SHP77 treated with DMSO at 0.1 percent for 48 hours (cell line): ENCODE measurements at regions not wholly inside any gene's neighbourhood (a gene's known extent, or its start where the extent isn't known, plus 50 kb on each side); places are given as distances from the start of the nearest gene placed in this dataset.

Source experiments
- DNase-seq: peaks from one replicate; lab custom pipeline; 2025; lab: John Stamatoyannopoulos, UW

DNA sequence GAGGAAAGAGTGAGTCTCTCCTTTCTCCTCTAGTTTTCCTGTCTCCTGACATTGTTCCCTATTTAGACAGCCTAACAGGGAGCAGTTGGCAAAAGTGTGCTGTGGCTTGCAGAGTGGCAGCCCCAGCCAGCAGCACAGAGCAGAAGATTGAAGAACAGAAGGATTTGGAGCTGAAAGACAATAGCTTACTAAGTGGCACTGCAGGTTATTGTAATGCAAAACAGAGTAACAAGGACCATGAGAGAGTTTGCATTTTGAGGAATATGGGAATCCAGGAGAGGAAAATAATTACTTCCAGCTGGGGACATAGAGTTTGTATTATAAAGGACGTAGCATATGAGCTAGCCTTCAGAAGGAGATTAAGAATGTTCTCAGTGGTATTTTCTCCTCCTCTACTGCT, 342.4 kb downstream of the AKAIN1 start:
- no peak for DNase-seq

- no peak for DNase-seq
Measured at GRCh38 chr18:4851301-4851976, 345.6 kb downstream of the AKAIN1 start.

DNA sequence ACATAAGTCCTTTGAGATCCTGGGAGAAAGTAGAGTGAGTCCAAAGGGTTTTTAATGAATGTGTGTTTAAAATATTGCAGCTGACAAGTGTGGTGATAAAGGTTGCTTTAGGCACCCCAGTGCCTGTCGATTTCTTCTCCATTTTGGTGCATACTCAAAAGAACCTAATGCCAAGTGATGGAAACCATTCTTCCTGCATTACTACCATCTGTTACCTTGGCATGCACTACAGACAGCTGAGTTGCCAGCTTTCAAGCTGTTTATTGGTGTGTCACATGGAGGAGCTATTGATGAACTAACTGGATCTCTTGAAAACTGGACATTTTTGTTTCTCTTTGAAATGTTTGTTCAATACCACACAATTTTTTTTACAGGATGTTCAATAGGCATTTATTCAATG, 350.0 kb downstream of the AKAIN1 start:
- no peak for DNase-seq

DNA sequence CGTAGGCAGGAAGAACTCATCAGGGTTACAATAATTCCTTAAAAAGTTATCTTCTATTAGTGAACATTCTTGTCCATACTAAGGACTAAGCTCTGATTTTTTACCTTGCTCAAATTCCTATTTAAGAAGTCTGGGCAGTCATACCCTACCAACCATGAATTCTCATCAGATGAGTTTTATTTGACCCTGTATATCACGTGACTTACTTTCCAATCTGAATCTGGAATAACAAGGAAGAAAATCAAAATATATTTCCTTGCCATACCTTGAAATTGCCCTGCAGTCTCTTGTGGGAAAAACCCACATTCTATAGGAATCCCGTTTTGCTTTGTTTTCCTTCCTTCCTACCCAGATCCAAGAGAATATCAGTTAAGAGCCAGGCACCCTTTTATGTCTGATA, 352.7 kb downstream of the AKAIN1 start:
- no peak for DNase-seq

GRCh38 chr18:4843771-4844170, 353.3 kb downstream of the AKAIN1 start:
- no peak for DNase-seq

- no peak for DNase-seq
Measured at GRCh38 chr18:4842751-4843150, 354.3 kb downstream of the AKAIN1 start.

DNA sequence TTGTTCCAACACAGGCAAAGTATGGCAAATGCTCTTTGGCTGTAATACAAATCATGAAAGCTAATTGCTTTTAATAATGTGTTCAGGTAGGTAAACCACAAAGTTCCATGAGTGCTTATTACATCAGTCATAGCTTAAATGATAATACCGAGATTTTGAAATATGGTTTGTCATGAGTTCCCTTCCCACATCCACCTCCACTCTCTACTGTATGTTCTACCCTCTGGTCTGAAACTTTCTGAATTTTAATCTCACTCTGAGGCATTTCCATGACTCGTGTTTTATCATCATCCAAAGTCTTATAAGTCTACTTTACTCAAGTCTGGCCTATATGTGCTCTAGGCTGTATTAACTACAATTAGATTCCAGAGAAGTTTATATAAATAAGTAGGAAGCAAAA, 354.8 kb downstream of the AKAIN1 start:
- DNase-seq, result no peak

DNA sequence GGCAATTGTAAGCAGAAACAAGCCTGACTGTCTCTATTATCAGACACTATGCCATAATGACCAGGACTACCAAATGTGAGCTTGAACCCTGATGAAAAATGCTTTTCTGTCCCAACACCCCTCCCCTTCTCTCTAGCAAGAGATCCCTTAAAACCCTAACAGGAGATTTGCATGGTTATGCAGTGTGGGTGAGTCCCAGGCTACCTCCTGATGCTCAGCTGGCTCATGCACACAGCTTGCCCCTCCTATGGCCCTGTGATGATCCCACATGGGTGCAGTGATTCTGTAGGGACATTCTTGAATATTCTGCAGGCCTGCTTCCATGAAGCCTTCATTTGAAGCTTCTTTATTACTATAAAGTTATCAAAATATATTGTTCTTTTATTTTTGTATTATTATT, 357.4 kb downstream of the AKAIN1 start:
- DNase-seq, result no peak

- no peak for DNase-seq
Measured at GRCh38 chr18:4836141-4836540, 360.9 kb downstream of the AKAIN1 start.

GRCh38 chr18:4831791-4832375, 365.2 kb downstream of the AKAIN1 start:
- no peak for DNase-seq

DNA sequence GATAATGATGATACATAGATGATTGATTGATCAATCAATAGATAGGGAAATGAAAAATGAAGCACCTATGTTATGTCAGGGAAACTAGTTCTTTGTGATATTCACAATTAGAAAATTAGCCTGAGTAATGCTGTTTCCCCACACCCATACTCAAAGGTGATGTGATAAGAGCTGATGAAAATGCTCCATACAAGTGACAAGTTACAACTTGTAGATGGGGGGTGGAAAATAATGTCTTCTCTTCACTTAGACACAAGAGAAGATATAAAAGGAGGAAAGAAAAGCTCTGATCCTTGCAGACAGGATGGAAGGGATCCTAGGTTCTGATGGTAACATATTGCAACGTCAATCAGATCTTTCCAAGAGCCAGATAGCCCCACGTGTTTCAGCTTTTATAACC, 365.9 kb downstream of the AKAIN1 start:
- no peak for DNase-seq

DNA sequence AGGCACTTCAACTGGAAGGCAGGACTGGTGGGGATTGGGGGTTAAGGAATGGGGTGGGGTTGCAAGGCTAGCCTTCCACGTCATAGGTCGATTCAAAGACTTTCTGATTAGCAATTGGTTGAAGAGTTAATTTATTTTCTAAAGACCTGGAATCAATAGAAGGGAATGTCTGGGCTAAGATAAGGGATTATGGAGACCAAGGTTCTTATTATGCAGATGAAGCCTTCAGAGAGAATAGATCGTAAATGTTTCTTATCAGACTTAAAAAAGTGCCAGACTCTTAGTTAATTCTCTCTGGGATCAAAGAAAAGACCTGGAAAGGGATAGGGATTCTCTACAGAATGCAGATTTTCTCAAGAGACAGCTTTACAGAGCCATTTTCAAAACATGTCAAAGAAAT, 368.0 kb upstream of the DLGAP1 start:
- no peak for DNase-seq

DNA sequence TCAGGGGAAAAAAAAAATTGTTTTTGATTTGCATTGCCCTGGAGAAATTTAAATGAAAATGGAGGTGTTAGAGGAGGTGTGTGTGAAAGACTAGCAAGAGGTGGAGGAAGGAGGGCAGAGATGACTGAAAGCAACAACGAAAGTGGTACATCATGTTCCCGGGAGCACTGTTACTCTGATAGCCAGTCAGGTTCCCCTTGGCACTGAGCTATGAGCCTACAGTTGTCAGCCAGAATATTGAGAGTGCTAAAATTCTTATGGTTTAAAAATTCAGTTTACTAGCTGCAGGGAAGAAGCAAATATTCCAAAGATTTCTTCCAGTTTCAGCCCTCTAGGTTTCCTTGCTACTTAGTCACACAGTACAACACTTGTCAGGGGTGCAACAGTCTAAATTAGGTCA, 366.7 kb upstream of the DLGAP1 start:
- DNase-seq, result no peak

DNA sequence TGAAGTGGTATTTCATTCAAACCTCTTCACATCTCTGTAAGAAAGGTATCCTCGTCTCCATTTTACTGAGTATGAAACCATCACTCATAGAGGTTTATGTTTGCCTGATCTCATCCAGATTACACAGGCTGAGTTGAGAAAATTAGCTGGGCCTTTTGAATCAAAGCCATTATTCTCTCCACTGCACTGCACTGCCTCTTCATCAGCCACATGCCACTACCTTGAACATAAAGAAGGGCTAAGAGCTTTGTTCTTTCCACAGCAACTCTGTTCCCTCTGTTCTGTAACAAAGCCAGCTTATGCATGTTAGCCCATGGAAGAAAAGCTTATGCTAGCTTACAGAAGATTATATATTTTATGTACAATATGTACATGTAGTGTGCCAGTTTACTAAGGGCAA, 362.6 kb upstream of the DLGAP1 start:
- DNase-seq, result no peak

GRCh38 chr18:4813708-4814107, 358.6 kb upstream of the DLGAP1 start:
- DNase-seq, result no peak

- no peak for DNase-seq
Measured at GRCh38 chr18:4808891-4809290, 353.8 kb upstream of the DLGAP1 start.

DNA sequence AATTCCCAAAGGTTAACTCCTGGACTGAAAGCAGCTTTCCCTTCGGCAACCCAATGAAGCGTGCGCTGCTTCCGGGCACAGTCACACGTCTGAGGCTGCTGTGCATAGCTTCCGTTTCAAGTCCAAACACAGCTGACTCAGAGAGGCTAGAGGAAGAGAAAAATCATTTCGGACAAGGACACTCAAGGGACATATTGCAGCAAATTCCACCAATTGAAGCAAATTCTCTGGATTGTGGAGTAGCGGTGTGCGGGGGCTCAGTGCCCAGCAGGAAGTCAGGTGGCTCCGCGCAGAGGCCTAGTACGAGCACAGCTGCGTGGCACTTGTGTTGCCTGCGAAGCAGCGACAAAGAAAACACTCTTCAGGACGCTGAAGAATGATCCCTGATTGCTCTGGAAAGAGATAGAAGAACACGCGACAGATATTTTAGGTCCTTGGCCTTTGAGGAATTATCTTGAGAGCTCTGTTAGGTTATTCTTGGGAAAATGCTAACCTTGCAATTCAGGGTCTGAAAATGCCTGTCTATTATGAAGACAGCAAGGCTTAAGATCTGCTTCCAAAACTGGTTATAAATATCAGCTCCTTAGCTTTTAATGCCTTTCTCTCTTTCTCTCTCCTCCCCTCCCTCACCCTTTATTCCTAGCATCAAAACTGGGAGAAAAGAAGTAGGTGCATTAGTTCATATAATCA, 352.6 kb upstream of the DLGAP1 start:
- DNase-seq, result no peak

GRCh38 chr18:4806331-4806730, 351.2 kb upstream of the DLGAP1 start:
- DNase-seq, result no peak

DNA sequence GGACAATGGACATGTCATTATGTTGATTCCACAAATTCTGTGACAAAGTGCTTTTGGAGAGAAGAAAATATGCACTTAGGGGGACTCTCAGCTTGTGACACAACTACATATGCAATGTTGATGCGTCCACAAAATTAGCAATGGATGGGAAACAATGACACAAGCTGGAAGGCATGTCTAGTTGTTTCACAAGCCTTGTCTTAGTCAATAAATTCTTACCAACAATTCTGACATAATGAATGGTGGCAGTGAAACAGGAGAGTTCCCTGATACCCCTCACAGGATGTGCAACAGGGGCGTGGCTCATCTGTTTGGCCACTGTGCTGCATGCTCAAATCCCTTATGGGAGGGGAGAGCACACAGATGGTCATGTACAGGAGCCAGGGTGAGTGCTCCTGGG, 347.2 kb upstream of the DLGAP1 start:
- no peak for DNase-seq

DNA sequence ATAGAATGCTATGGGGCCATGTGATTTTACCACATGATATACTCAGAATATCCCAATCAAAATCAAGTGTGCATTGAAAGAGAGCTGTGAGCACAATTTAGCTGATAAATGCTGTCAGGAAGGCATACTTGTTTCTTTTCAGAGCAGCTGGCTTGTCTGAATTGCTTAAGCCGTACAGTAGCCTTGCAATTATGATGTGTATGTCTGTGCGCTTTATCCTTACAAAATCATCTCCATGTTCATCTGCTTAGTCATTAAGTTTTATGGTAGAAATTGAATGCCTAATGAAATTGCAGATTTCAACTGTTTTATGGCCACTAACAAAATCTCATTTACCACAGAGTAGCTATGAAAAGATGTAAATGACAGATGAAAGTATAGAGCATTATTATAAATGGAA, 346.0 kb upstream of the DLGAP1 start:
- DNase-seq, result no peak

DNA sequence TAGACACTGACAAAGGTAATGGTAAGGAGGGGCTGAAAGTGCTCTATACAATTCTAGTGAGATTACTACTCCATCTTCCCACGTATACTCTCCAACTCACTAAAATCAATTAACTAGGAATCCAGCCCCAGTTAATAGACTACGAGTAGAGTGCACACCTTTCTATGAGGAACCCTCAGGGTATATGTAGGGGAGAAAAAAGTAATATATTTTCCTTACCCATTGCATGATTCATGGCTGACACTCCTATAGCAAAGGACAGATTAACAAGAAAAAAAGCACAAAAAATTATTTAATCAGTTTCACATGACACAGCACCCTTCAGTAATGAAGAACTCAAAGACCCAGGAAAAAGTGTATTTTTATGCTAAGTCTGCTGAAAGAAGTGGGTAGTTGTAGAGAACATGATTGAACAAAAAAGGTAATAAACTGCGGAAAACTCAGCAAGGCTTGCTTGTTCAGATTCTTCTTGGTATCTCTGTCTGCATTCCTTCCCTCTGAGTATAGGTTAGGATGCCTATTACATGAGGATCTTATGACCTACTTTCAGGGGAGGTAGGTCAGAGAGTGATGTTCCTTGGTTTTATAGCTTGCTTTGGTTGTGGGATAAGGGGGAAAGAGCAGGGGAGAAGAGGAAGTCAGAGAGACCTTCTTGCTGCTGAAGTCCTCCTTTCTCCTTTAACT, 342.0 kb upstream of the DLGAP1 start:
- DNase-seq, result no peak

DNA sequence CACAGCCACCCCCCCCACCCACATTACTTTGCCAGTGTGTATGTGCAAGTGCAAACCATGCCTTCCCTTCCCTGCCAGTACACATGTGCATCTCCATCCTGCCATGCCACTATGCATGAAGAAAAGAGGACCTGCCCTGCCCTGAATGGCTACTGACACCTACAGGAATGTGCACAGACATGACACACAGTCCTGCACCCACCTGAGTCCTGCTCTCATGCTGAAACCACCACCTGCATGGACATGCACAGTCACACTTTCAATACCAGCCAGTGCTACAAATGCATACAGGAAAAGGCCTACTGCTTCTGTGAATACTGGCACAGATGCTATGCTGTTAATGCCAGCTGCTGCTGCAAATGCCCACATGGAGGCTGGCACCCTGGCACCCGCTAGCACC, 334.4 kb upstream of the DLGAP1 start:
- DNase-seq, result no peak

DNA sequence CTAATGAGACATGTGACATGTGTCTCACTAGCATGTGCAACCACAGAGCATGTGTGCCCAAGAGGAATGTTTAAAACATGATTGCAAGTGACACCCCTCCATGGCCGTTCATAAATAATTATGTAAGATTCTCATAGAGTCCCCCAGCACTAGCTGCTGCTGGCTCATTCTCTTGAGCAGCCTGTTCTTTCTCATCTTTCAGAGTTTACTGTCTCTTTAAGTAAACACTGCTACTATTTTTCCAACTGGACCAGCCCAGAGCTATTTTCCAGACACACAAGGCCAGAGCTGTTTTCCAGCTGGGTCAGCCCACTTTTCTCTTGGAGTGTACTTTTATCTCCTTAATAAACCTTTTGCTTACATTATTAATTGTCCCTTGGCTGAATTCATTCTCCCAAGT, 326.8 kb upstream of the DLGAP1 start:
- no peak for DNase-seq
